GM21390 (cell line): ENCODE measurements at regions not wholly inside any gene's neighbourhood (a gene's known extent, or its start where the extent isn't known, plus 50 kb on each side); places are given as distances from the start of the nearest gene placed in this dataset.

Experiments used
- ATAC-seq: cut with Tn5 transposase; IDR thresholded peaks from one replicate; pipeline ENCODE4 v1.9.1; 2021; ENCODE audit not compliant: unreplicated experiment

DNA sequence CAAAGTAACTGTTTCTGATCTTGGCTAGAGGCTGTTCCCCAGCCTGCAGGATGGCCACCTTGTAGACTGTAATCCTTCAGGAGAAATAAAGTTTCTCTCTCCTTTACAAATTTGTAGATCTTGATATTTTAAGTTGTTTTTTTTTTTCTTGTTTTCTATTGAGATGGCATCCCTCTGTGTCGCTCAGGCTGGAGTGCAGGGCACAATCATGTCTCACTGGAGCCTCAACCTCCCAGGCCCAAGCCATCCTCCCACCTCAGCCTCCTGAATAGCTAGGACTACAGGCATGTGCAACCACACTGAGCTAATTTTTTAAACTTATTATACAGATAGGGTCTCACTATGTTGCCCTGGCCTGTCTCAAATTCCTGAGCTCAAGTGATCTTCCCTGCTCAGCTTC, 389.8 kb upstream of the LRRC4C start:
- ATAC-seq = no peak

DNA sequence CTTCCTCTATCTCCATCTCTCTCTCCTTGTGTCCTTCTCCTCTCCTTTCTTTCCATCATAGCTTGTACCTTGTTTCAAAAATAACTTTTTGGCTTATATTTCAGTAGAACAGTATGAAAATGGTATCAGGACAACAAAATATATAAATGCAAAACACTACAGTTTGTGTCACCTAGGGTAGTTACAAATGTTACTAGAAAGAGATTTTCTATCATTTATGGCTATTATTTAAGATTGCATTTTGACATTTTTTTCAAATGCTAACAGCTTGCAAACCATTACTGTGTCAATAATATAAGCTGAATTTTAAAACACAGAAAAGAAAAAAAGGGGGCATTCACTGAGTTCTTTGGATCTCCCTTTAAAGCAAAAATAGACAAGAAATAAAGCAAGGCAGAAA, 392.3 kb upstream of the LRRC4C start:
- no peak for ATAC-seq

DNA sequence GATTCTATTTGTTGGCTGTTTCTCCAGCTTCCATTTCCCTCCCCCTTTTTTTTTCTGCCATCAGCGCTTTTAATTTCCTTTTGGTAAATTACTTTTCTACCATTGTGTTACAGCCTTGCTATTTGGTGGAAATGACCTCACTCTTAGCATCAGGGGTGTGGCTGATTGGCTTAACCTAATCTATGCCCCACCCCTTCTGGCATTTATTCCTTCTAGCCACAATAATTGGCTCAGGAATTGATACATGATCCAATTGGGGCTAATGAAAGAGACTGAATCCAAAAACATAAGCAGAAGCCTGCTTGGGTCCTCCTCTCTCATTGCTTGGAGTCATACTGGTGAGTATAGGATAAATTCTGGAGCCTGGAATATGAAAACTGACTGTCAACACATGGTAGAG, 402.4 kb upstream of the LRRC4C start:
- ATAC-seq = no peak

DNA sequence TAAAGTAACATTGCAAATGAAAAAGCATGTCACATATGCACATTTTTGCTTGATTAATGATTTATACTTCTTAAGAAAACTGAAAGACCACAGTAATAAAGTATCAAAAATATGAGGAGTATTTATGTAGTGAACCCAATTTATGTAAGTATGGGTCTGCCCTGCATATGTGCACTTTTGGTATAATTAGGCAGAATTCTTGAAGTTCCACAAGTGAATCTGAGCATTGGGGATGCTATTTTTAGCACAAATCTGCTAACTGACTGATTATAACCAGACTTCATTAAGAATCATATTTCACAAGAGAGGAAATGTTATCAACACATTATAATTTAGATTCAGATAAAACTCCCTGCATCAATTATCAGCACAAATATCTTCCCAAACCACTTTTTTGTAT, 407.1 kb upstream of the LRRC4C start:
- ATAC-seq = no peak

DNA sequence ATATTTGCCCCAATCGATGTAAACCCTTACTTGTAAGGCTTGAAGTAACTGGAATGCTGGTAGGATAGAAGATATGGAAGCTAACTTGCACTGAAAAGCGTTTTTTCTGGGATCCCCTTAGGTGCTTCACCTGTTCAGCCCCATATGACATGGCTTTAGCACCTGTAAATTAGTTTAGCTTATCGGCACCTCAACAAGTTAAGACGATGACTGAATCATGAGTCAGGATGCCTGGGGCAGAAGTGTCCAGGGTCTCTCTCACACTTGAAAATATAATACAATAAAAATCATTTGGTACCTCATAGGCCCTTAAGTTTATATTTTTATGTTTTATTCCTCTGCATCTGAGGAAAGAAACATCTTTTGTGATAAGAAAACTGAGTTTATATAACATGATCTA, 409.2 kb upstream of the LRRC4C start:
- ATAC-seq = no peak

DNA sequence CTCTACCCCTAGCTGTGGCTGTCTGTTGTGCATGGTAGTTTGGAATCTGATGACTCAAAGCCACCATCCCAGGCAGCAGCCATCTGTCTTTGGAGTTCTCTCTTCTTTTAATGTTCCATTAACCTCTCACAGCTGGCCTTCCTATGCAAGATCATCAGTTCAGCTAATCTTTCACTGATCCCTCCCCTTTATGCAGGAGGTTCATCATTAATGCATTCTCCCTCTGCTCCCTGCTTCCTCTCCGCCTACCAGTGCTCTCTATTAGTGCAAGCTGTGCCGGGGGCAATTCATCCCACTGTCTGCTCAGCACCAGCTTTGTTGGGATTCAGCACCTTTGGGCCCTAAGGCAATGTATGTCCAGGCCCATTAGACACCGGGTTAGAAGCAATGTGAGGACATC, 413.0 kb upstream of the LRRC4C start:
- no peak for ATAC-seq

DNA sequence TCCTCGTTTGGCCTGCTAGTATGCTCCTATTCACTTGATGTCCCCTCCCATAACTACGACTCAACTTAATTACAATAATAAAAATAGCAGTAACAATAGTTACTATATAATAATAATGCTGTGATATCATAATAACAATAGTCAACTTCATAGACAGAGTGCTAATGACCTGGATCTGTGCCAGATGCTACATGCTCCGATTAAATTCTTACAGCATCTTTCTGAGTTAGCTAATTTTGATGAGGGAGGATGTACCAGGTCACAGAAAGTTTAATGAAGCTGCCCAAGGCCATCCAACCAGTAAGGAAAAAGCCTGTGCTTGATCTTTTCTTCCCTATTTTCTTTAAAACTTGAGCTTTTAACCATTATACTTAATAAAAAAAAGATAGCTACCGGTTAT, 413.4 kb upstream of the LRRC4C start:
- no peak for ATAC-seq

DNA sequence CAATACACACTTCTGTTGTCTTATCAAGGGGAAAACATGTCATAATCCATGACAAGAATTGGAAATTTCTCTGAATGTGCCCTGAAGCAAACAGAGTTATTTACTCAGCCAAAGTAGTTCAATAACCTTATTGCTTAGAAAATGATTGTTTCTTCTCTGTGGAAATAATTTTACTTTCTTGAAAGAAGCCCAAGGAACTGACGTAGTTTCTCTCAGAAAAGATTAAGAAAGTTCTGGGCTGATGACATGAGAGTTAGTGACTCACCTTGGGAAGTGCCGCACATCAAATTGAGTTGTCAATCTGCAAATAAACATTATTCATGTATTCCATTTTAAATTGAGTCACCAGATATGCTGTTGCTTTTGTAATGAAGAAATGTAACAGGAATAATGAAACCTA, 418.6 kb upstream of the LRRC4C start:
- ATAC-seq = no peak

DNA sequence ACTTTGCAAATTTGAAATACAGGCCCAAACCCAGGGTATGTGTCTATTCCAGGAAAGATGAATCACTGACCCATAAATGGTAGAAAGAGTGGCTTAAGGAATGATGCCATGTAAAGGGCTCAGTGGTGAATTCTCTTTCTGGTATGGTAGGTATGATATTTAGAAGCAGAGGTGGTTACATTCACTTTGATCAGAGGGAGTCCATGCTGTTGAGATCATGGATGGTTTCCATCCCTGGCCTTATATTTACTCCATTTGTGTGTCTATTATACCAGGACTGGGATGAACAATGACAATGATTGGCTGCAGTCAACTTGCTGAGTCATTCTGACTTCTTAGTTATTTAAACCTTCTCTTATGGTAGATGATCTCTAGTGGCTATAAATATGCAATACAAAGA, 419.8 kb upstream of the LRRC4C start:
- no peak for ATAC-seq

DNA sequence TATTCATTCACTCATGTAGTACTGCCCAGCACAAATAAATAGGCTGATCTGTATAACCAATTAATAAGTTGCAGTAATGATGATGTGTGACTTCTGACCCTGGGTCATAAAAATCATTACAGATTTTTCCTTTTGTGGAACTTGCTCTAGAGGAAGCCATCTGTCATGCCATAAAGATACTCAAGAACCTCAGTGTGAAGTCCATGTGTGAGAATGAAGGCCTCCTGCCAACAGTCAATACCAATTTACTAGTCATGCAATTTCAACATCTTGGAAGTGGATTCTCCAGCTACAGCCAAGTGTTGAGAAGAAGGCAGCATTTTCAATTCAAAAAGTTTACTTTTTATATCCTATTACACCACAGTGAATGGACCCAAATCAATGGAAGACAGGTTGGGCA, 435.6 kb upstream of the LRRC4C start:
- ATAC-seq = no peak

DNA sequence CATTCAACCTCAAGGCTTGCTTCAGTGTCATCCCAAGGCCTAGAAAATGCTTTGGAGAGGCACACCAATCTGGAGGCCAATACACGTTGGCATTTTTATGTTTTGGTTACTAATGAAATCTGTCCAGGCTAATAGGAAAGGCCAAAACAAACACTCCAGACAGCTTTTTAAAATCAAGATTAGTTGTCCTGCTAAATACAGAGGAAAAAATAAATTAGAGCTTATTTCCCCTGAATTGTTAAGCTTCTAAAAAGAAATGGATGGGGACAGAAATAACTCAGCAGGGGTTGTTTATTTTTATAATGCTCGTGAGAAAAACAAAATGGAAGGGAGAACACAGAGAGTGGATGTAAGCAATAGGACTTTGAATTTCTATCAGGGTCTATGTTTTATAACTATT, 438.5 kb upstream of the LRRC4C start:
- no peak for ATAC-seq

DNA sequence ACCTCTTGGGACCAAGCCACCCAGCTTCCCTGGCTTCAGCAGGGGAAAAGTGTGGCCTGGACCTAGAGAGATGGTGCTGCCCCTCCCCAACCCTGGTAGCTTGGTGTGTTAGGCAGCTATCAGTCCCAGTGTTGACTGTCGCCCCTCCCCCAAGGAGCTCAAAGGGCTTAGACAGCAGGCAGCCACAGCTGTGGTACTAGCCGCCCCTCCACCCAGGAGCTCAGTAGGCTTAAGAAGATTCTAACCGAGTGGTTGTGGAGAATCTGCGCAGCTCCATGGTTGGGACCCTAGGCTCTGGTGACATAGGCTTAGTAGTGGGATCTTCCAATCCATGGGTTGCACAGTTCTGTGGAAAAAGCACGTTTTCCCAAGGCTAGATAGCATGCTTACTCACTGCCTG, 458.4 kb upstream of the LRRC4C start:
- ATAC-seq = no peak

DNA sequence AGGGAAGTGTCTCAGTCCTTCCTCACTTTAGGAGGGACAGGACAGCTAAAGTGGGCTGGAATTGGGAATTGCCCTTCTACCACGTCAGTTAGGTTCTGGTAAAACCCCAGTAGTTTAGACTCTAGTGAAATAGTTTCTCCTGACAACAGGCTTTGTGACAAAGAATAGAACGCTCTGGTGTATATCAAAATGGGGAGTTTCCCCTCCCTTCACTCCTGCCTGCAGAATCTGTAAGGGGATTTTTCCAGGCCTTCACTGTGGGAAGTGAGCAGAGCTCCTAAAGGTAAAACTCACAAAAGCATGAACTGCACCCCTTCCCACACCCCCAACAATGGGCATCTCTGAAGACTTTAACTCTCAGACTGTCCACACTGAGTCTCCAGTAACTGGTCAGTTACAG, 460.9 kb upstream of the LRRC4C start:
- ATAC-seq = no peak

DNA sequence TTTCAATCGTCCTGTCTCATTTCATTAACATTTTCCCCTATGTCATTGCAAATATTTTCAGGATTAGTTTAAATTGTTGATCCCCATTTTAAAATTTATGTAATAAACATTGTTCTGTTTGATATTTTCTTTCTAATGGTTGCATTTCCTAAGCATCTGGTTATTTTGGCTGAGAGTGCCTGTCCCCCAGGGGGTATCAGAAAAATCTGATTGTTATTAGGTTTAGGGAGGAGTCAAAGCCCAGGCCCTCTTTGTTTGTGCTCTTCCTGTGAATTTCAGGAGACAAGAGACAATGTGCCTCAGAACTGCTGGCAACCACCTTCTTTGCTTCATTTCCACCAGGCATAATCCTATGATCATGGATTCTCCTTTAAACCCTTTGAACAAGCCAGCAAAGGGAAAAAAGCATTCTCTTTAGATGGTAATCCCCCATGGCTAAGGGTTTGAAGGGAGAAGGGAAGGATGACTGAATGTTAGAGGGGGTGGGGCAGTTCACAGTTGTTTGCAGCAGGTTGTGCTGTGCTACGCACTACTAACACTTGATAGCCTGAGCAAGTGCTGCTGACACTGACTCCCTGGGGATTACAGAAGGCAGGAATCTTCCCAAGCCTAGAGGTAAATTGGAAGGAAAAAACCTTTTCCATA, 462.4 kb upstream of the LRRC4C start:
- no peak for ATAC-seq

DNA sequence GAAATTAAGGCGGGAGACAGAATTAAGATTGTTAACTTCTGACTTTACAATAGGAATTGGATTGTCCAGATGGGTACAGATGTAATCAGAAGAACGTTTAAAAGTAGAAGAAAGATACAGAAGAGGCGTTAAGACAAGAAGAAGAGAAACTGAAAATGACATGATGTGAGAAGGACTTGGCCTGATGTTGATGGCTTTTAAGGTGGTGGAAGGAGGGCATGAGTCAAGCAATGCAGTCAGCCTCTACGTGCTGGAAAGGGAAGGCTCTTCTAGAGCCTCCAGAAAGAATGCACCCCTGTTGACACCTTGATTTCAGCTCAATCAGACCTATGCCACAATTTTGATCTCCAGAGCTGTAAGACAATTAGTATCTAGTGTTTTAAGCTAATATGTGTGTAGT, 466.9 kb upstream of the LRRC4C start:
- no peak for ATAC-seq

DNA sequence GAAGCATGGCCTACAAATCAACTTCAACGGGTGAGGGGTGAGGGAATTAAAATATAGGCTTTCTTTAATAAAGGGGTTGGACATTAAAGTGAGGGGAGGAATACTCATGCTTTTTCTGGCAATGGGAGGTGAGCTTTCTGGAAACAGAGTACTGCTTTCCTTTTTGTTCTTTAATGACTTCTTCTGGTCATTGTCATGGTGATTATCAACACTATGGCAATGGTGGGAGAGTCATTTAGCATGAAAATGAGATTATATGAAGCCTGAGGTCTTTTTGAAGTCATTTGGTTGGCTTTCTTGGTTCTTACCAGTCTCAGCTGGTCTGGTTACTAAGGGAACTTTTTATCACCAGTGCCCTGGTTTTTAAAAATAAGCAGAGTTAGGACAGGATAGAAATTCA, 475.8 kb upstream of the LRRC4C start:
- no peak for ATAC-seq

DNA sequence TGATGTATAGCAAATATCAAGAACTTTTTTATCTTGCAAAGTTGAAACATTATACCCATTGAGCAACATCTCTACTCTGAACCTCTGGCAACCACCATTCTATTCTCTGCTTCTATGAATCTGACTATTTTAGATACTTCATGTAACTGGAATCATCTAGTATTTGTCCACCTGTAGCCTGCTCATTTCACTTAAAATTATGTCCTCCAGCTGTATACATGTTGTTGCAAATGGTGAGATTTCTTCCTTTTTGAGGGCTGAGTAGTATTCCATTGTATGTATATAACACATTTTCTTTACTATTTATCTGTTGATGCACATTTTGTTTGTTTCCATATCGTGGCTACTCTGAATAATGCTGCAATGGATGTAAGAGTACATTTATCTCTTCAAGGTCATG, 476.3 kb upstream of the LRRC4C start:
- ATAC-seq = no peak

DNA sequence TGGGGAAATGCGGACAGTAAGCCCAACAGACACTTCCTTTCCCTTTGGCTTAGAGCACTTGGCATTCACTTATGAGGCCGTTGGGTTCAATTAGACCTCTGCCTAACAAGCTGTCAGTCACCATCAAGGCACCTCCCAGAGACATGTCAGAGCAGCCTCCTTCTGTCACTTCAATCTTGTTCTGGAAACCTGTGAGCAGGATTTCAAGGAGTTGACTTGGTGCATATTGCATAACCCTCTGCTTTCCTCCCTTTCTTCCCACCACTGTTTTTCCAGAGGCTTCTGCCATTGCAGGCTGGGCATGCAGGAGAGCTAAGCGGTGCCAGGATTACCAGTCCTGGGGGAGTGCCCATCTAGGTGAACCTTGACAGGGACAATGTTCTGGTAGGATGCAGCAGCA, 484.2 kb upstream of the LRRC4C start:
- no peak for ATAC-seq

DNA sequence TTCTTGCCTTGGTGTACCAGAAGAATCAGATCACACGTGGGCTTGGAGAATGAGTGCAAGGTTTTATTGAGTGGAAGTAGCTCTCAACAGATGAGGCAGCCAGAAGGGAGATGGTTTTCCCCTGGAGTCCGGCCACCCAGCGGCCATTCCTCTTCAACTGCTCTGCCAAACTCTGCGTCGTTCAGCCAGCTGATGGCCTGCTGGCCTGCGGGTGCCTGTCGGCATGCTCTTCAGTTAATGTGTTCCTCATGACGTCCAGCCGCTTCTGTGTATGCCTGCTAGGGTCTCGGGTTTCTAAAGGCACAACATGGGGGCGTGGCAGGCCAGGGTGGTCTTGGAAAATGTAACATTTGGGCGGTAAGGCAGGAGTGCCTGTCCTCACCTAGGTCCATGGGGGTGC, 487.9 kb upstream of the LRRC4C start:
- ATAC-seq = no peak

DNA sequence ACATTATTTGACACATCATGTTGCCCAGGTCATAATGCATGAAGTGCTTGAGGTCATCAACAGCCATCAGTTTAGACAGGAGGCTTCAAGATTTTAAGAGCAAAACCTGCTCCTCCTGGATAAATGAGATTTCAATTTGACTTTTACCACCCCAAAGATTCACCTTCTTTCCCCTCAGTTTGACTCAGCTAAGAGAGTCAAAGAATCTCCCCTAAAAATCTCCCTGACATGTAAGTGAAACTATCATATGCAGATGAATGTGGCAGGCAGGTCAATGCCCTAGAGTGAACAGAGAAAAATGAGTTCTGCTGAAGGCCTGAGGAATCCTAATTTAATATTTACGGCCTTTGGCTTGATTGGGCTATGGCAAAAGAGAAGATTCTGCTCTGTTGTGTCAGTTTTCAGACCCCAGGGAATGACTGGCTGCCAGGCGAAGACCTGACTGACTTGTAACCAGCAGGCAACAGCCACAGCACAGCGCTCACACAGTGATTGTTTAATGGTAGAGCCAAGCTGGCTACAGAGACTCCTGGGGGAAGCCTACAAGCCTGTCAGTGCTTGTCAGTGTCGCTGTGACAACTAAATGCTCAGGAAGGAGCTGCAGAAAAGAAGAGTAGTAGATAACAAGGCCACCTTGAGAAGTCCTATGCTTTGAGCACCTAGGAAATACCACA, 491.2 kb upstream of the LRRC4C start:
- ATAC-seq = no peak

DNA sequence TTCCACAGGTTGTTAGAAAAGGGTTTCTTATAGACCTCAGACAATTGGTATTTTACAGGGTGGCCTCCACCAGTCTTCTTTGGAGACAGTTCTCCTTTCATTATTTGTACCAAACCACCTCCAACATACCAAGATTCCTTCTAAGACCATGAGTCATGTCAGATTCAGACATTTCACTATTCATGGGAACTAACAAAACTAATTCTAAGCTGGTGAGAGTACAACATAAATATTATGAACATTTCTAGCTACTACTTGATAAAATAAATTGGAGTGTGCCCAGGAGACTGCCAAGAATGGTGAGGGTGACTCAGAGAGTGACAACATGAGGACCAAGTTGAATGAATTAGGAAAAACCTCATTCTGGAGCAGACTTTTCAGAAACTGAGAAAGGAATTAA, 494.6 kb upstream of the LRRC4C start:
- ATAC-seq = no peak

DNA sequence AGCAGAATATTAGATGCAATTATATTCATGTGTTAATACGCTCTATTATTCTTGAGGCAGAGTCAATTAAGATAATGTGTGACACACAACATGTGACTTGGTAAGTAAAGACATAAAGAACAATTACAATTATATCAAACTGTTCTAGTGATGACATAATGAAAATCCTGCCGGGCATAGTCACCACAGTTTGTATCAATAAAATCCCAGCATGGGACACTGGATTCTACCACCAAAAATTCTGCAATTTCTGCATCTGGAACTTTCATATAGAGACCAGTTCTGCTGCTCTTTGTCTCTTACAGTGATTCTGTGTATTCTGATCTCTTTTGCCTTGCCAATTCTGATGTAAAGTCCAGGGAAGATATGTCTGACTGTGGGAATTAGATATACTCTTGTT, 495.6 kb upstream of the LRRC4C start:
- no peak for ATAC-seq
